ENCODE measurements at regions not wholly inside any gene's neighbourhood (a gene's known extent, or its start where the extent isn't known, plus 50 kb on each side); places are given as distances from the start of the nearest gene placed in this dataset.

DNA sequence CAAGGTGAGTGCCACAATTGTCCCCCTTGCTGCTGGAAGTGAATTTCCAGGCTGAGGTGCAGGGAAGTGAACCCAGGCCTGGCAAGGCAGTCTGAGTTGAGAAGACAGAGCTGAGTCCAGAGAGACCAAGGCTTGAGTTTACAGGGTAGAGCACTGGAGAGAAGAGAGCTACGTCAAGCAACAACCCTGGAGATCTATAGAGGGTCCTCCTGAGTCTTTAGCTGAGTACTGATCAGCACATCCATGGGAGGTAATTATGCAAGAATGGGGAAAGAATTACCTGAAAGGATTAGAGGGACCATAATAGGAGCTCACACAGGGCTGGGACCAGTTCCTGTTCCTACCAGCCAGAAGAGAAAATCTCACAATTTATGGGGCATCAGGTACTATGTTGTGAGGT lies 190.7 kb downstream of the NEDD1 start:
- DNase-seq = no peak

GRCh38 chr12:97109441-97109840 lies 202.4 kb downstream of the NEDD1 start:
- no peak for DNase-seq

DNA sequence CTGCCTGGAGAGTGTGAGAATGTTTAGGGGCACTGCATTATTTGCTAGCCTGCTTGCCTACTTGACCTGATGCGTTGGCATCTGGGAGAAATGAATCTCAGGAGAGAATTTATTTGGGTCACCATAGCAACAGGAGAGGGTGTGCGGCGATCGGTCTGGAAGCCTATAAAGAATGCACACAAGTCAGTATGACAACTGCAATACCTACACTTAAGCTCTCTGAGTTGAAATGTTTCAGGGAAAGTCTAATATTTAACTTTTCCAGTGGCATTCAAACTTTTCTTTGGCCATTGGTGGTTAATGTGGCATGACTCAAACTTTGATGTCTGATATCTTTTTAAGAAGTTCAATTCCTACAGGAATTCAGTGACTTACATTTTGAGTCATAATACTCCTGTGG lies 205.1 kb downstream of the NEDD1 start:
- no peak for DNase-seq

- no peak for DNase-seq
These were observed 211.8 kb downstream of the NEDD1 start for GRCh38 chr12:97118796-97119375.

DNA sequence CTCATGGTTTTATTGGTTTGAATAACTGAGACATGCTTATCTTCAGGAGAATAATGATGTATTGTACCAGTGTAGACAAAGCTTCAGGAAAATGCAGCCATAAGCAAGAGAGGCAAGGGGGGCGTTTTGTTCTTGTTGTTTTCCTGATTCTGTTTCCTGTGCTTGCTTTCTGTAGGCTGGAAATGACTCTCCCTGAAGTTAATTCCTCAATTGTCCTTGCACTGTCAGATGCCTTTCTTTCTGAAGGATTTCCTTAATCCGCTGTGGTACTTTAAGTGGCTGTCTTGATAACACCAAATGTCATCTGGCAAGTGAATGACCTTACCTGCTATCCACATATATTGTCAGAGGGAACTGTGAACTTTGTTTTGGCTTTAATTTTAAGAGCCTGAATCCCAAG lies 220.0 kb downstream of the NEDD1 start:
- DNase-seq = no peak

- no peak for DNase-seq
These were observed 224.3 kb downstream of the NEDD1 start for GRCh38 chr12:97131220-97131981.

DNA sequence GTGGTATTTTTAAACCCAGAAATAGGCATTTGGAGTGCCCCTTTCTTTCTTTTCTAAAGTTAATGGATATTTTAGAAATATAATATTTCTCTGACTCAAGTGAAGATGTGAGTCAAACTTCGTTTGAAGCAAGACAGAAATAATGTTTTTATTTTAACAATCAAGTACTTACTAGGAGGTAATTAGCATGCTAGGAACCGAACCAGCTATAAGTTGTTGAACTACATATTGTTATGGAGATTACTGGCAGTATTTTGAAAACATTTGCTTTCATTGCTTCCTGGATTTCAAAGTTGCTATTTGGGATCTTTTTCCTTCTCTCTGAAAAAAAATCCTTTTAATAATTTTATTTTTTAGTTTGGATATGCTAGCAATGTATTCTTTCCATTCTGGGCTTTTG lies 225.2 kb downstream of the NEDD1 start:
- no peak for DNase-seq

- no peak for DNase-seq
These were observed 227.4 kb downstream of the NEDD1 start for GRCh38 chr12:97134495-97134894.

DNA sequence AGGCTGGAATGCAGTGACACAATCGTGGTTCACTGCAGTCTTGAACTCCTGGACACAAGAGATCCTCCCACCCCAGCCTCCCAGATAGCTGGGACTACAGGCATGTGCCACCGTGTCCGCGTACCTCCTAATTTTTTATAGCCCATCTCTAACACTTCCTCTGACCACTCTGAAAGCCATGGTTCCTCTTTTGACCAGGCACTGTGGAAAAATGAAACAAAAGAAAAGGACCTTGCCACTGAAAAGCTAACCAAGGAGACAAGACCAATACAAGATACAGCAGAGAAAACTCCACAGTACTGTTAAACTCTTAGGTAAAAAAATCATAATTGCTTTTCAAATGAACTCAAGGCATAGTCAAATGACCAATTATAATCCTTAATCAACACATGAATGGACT lies 233.3 kb downstream of the NEDD1 start:
- DNase-seq = no peak

GRCh38 chr12:97142737-97143410 lies 235.8 kb downstream of the NEDD1 start:
- DNase-seq = no peak

DNA sequence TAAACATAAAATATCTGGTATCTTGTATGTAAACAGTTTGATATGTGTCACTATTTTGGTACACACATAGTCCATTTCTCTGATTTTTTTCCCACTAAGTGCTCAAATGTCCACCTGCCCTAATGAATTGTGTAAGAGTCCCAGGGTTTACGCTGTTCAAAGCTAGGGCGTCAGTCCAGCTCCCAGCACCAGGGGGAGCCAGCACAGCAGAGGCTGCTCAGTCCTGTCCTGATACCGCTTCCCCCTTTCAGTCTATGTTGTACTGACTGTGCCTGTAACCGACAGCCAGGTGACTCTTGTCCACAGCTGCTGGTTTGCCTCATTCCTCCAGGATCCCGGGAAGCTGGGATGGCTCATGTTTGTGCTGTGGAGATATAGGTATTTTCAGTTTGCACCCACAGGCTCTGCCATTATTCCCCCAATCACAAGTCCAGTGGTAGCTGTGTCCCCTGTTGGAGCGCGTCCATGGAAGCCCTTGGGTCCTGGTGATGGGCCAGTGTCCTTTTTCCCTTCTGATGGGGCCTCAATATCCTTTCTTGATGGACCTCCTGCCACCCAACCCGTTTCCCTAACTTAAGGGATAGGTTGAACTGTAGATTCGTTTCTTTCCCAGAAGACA lies 242.0 kb downstream of the NEDD1 start:
- DNase-seq = peak; percentile 26

DNA sequence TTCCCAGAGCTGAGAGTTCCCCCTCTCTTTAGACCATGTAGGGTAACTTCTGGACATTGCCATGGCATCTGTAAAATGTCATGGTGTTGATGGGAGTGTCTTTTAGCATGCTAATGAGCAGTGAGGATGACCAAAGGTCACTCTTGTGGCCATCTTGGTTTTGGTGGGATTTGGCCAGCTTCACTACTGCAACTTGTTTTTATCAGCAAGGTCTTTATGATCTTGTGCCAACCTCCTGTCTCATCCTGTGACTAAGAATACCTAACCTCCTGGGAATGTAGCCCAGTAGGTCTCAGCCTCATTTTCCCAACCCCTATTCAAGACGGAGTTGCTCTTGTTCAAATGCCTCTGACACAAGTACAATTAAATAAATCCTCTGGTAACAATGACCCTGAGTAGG lies 244.4 kb downstream of the NEDD1 start:
- no peak for DNase-seq

GRCh38 chr12:97159377-97159776 lies 252.3 kb downstream of the NEDD1 start:
- DNase-seq = no peak

DNA sequence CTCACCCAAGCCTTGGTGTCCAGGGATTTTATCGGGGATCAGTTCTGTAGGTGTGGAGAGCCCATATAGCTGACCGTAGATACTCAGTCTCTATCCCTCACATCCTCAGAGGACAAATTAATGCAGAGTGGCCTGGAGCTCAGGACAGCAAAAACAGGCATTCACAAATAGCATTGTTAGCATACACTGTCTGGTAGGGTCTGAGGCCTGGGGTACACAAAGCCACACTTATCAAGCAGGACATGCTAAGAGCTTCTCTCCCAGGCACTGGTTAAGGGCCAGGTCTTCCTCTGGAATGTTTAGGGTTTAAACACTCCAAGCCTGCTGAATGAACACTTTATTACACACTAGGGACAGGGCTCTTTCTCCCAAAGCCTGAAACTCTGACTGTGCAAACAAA lies 253.2 kb downstream of the NEDD1 start:
- no peak for DNase-seq

GRCh38 chr12:97162173-97162572 lies 255.1 kb downstream of the NEDD1 start:
- DNase-seq = no peak

DNA sequence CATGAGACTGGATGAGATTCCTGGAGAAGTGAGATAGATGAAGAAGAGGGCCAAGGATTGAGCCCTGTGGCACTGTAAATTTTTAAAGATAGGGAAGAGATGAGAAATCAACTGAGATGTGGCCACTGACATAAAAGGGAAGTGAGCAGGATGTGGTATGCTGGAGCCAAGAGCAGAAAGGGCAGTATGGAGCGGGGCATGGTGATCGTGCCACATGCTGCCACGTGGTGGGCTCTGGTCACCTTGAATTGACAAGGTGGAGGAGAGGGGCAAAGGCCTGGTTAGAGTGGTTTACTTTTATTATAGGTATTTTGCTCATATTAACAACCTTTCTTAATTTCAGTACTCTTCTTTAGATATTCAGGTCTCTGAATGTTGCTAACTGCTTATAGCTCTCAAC lies 257.9 kb downstream of the NEDD1 start:
- no peak for DNase-seq

GRCh38 chr12:97167598-97167997 lies 260.5 kb downstream of the NEDD1 start:
- DNase-seq = no peak

- DNase-seq = no peak
These were observed 261.7 kb downstream of the NEDD1 start for GRCh38 chr12:97168804-97169203.

GRCh38 chr12:97169889-97170567 lies 263.0 kb downstream of the NEDD1 start:
- no peak for DNase-seq

- no peak for DNase-seq
These were observed 266.8 kb downstream of the NEDD1 start for GRCh38 chr12:97173688-97174410.

DNA sequence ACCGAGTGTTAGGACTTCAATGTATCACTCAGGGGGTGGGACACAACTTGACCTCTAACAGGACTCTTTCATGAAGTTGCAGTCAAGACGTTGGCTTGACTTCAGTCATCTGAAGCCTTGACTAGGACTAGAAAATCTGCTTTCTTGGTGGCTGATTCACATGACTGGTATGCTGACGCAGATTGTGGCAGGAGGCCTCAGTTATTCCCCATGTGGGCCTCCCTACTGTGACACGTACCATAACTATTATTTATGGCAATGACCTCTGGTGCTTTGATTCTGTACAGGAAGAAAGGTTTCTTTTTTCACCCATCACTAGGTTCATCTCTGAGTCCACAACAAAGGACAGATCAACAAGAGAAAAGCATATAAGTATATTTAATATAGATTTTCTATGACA lies 270.4 kb downstream of the NEDD1 start:
- no peak for DNase-seq

- no peak for DNase-seq
These were observed 274.7 kb downstream of the NEDD1 start for GRCh38 chr12:97181571-97182265.
